22Rv1 (cell line): ENCODE measurements at regions not wholly inside any gene's neighbourhood (a gene's known extent, or its start where the extent isn't known, plus 50 kb on each side); places are given as distances from the start of the nearest gene placed in this dataset.

ENCODE experiments used
- H3K27ac ChIP-seq: fragments of 450-650 bp; 2 replicates; pipeline ENCODE4 v1.5.1; 2017
- ZFX ChIP-seq: fragments of 450-650 bp; IDR thresholded peaks from 2 replicates; pipeline ENCODE4 v1.6.1; 2017; ENCODE audit warnings: antibody characterized with exemption, borderline replicate concordance
- TF ChIP-seq, protein P1 (sequence below): fragments of 450-650 bp; IDR thresholded peaks from 2 replicates; pipeline ENCODE4 v1.5.1; 2017; ENCODE audit warnings: mild to moderate bottlenecking

DNA sequence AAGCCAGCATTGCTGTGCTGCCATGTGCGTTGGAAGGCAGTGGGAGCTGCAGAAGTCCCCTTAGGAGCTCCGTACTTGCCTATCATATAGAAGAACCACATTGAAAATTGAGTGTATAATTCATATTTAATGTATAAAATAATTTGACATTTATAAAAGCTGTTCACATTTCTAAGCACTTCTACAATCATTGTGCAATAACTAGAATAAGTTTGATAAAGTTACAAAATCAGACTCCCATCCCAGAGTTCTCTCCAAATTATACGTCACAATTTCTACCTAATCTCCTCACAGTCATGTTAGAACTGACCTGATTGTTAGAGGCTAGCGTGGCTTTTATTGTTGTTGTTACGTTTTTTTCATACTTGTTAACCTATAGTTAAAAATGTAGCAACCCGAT, 123.5 kb upstream of the ZNF366 start:
- no peak for TF ChIP-seq ZFX
- TF ChIP-seq, protein P1, sequence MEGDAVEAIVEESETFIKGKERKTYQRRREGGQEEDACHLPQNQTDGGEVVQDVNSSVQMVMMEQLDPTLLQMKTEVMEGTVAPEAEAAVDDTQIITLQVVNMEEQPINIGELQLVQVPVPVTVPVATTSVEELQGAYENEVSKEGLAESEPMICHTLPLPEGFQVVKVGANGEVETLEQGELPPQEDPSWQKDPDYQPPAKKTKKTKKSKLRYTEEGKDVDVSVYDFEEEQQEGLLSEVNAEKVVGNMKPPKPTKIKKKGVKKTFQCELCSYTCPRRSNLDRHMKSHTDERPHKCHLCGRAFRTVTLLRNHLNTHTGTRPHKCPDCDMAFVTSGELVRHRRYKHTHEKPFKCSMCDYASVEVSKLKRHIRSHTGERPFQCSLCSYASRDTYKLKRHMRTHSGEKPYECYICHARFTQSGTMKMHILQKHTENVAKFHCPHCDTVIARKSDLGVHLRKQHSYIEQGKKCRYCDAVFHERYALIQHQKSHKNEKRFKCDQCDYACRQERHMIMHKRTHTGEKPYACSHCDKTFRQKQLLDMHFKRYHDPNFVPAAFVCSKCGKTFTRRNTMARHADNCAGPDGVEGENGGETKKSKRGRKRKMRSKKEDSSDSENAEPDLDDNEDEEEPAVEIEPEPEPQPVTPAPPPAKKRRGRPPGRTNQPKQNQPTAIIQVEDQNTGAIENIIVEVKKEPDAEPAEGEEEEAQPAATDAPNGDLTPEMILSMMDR = no peak
- no peak overlapping the region for H3K27ac ChIP-seq

DNA sequence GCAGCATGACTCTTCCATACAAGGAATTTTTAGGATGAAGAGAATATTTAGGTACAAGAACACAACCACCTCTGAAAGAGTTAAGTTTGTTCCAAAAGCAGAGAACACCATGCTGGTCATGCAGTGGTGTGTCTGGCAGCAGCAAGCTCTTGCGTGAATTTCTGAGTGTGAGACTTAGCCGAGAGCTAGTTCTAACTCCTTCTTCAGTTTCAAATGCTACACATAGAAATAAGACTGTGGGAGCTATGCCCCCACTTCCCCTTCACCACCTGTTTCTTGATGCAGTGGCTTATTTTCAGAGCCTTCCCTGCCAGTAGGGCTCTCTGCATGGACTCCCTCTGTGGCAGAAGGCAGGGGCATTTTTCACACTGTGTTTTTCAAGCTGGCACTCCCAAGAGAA, 122.9 kb upstream of the ZNF366 start:
- no peak overlapping the region for H3K27ac ChIP-seq
- TF ChIP-seq ZFX = no peak
- TF ChIP-seq, protein P1 = no peak

DNA sequence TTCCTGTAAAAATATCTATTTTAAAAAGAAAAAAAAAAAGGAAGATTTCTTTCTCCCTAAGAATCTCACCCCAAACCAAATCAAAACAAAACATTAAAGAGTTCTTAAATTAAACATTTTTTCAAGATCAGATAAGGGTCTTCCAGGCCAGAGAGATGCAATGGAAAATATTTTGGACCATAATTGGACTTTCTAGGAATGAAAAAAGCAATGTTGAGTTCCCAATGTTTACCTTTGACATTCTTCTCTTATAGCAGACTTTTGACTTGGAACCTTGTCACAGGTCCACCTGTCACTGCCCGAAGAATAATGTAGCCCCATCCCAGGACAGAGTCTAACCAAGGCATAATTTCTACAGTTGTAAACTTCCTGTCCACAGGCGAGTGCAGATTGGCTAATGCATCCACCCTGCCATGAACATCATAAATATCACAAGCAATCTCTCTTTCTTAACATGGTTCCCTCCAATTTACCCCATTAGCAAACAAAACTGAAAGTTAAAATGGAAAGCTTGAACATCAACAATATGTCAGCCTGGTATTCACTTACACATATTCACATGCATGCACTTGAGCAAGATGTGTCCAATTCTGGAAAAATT, 121.7 kb upstream of the ZNF366 start:
- TF ChIP-seq, protein P1 = no peak
- TF ChIP-seq ZFX = no peak
- H3K27ac ChIP-seq = no peak overlapping the region

DNA sequence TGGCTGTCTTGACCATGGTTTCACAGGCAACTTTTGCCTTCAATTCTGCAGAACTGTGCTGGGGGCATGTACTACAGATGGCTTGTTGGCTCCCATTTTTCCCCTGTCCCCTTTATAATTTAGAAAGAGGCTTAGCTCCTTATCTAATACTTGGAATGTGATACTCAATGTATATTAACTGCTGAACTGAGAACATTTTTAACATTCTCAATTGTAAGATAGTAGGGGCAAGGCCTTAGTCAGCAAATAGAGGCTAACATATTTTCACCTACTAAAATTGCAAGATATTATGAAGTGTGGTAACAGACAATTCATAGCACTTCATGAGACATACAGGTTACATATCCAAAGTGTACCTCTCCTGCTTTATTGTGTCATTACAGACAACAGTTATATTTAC, 118.1 kb upstream of the ZNF366 start:
- no peak overlapping the region for H3K27ac ChIP-seq
- TF ChIP-seq ZFX = no peak
- TF ChIP-seq, protein P1 = no peak

DNA sequence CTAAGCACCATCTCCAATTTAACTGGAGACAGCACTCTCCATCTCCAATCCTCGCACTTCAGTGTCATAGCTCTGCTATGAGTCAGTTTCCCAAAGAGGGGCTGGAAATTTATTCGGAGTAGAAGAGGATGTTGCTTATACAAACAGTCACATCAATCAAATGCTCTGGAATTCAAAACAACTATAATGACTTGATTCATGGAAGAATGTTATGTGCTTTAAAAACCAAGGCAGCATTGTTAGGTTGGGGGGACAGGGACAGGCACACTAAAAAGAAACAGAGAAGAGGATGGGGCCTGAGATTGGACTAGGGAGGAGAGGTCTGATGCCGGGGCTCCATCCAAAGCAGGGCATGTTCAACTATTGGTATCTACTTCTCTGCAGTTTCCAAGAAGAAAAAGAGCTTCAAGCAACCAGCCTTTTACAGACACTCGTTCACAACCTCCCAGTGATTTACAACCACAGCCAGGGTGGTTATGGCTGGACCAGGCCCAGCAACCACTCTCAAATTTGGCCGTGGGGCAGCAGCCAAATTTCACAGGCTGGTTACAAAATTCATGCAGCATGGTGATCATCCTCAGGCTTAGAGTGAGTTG, 117.5 kb upstream of the ZNF366 start:
- no peak overlapping the region for H3K27ac ChIP-seq
- TF ChIP-seq, protein P1 = no peak
- TF ChIP-seq ZFX = no peak

DNA sequence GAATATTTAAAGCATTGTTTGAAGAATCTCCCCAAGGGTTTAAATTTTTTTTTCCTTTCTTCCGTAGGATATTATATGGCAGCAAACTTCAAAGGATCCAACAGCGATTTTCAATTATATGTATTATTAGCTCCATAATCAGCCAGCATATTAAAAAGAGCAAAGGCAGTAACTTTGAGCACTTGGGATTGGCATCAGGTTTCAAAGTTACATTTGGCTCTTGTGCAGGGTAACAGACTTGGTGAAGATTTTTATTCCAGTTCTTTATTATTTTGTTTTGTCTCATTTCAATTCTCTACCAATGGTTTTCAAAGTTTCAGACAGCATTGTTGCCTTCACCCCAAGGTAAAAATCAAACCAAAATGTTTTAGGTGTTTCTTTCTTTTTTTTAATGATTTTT, 116.7 kb upstream of the ZNF366 start:
- no peak overlapping the region for H3K27ac ChIP-seq
- TF ChIP-seq, protein P1 = no peak
- TF ChIP-seq ZFX = no peak

DNA sequence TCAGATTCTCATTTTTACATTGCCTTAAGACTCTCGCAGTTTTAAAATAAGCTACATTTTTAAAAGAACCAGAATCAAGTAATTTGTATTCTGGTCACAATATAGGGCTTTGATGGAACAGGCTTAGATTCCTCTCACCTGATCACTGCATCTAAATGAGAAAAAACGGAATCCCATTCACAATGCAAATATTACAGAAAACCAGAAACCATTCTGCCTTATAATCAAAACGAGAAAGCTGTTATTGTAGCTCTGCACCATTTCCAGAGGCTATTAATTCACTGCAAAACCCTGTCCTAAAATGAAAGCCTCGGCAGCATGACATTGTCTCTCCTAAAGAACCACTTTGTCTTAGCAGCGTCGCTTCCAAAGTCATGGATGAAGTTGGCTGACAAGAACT, 116.1 kb upstream of the ZNF366 start:
- H3K27ac ChIP-seq = no peak overlapping the region
- TF ChIP-seq, protein P1 = no peak
- no peak for TF ChIP-seq ZFX
